ENCODE measurements at regions not wholly inside any gene's neighbourhood (a gene's known extent, or its start where the extent isn't known, plus 50 kb on each side); places are given as distances from the start of the nearest gene placed in this dataset.

- no peaks in the 10 kb centered on the region for H3K27me3 ChIP-seq (ENCODE audit: control insufficient read depth, insufficient read depth, low read length)
- no peak overlapping the region for H3K27ac ChIP-seq
- H3K36me3 ChIP-seq (ENCODE audit: control insufficient read depth, insufficient read depth, low read length), result no peaks in the 10 kb centered on the region
- no peak overlapping the region for H3K4me3 ChIP-seq (ENCODE audit: low read depth, low read length)
- no peak for TF ChIP-seq CTCF (IDR thresholded peaks at IDR 0.05)
- no peak overlapping the region for H3K9ac ChIP-seq
- H3K9me3 ChIP-seq (ENCODE audit: control insufficient read depth, low read length), result no peaks in the 10 kb centered on the region
- no peak overlapping the region for H3K4me2 ChIP-seq (ENCODE audit: low read length)
- no peak overlapping the region for H2AFZ ChIP-seq
- no peaks in the 10 kb centered on the region for H3K4me1 ChIP-seq
- no peaks in the 10 kb centered on the region for H3K79me2 ChIP-seq
Observed at GRCh38 chr3:117799387-117799735, 1089.8 kb downstream of the TUSC7 start.

- no peak overlapping the region for H3K27ac ChIP-seq
- H2AFZ ChIP-seq, result no peak overlapping the region
- no peaks in the 10 kb centered on the region for H3K27me3 ChIP-seq (ENCODE audit: control insufficient read depth, insufficient read depth, low read length)
- H3K9me3 ChIP-seq (ENCODE audit: control insufficient read depth, low read length), result no peaks in the 10 kb centered on the region
- no peaks in the 10 kb centered on the region for H3K79me2 ChIP-seq
- H3K9ac ChIP-seq, result no peak overlapping the region
- no peaks in the 10 kb centered on the region for H3K4me1 ChIP-seq
- no peak for TF ChIP-seq CTCF (IDR thresholded peaks at IDR 0.05)
- H3K36me3 ChIP-seq (ENCODE audit: control insufficient read depth, insufficient read depth, low read length), result no peaks in the 10 kb centered on the region
- H3K4me3 ChIP-seq (ENCODE audit: low read depth, low read length), result no peak overlapping the region
- H3K4me2 ChIP-seq (ENCODE audit: low read length), result no peak overlapping the region
Observed at GRCh38 chr3:117801912-117802239, 1092.3 kb downstream of the TUSC7 start.

- Histone ChIP-seq H3K79me2 (no peaks in the 10 kb centered on the region), H3K36me3 (ENCODE audit: control insufficient read depth, insufficient read depth, low read length) (no peaks in the 10 kb centered on the region), H3K27me3 (ENCODE audit: control insufficient read depth, insufficient read depth, low read length) (no peaks in the 10 kb centered on the region), H2AFZ (no peak overlapping the region), H3K4me3 (ENCODE audit: low read depth, low read length) (no peak overlapping the region), H3K27ac (no peak overlapping the region), H3K4me1 (no peaks in the 10 kb centered on the region), H3K9ac (no peak overlapping the region), H3K9me3 (ENCODE audit: control insufficient read depth, low read length) (no peaks in the 10 kb centered on the region), H3K4me2 (ENCODE audit: low read length) (no peak overlapping the region)
- no peak for TF ChIP-seq CTCF (IDR thresholded peaks at IDR 0.05)
Observed at GRCh38 chr3:117809186-117810081, 1099.9 kb downstream of the TUSC7 start.

- no peak overlapping the region for H3K4me3 ChIP-seq (ENCODE audit: low read depth, low read length)
- no peaks in the 10 kb centered on the region for H3K9me3 ChIP-seq (ENCODE audit: control insufficient read depth, low read length)
- no peak for TF ChIP-seq CTCF (IDR thresholded peaks at IDR 0.05)
- H3K4me1 ChIP-seq, result no peaks in the 10 kb centered on the region
- H3K79me2 ChIP-seq, result no peaks in the 10 kb centered on the region
- no peaks in the 10 kb centered on the region for H3K36me3 ChIP-seq (ENCODE audit: control insufficient read depth, insufficient read depth, low read length)
- no peak overlapping the region for H3K4me2 ChIP-seq (ENCODE audit: low read length)
- no peak overlapping the region for H2AFZ ChIP-seq
- no peak overlapping the region for H3K27ac ChIP-seq
- no peak overlapping the region for H3K9ac ChIP-seq
- H3K27me3 ChIP-seq (ENCODE audit: control insufficient read depth, insufficient read depth, low read length), result no peaks in the 10 kb centered on the region
Observed at GRCh38 chr3:117811786-117812185, 1102.2 kb downstream of the TUSC7 start.

GRCh38 chr3:117814975-117815374 is 1105.4 kb downstream of the TUSC7 start:
- no peak overlapping the region for H2AFZ ChIP-seq
- H3K36me3 ChIP-seq (ENCODE audit: control insufficient read depth, insufficient read depth, low read length), result no peaks in the 10 kb centered on the region
- no peak overlapping the region for H3K4me2 ChIP-seq (ENCODE audit: low read length)
- no peak overlapping the region for H3K9ac ChIP-seq
- no peaks in the 10 kb centered on the region for H3K27me3 ChIP-seq (ENCODE audit: control insufficient read depth, insufficient read depth, low read length)
- TF ChIP-seq CTCF (IDR thresholded peaks at IDR 0.05), result no peak
- no peaks in the 10 kb centered on the region for H3K4me1 ChIP-seq
- no peaks in the 10 kb centered on the region for H3K79me2 ChIP-seq
- no peak overlapping the region for H3K27ac ChIP-seq
- H3K9me3 ChIP-seq (ENCODE audit: control insufficient read depth, low read length), result no peaks in the 10 kb centered on the region
- H3K4me3 ChIP-seq (ENCODE audit: low read depth, low read length), result no peak overlapping the region

Data from parathyroid adenoma (tissue), 2 donors.